HK-2 (cell line): ENCODE measurements at regions not wholly inside any gene's neighbourhood (a gene's known extent, or its start where the extent isn't known, plus 50 kb on each side); places are given as distances from the start of the nearest gene placed in this dataset.

Experiments used
- DNase-seq: peaks from one replicate; pipeline ENCODE4 v3.0.0-alpha.2; 2018; ENCODE audit not compliant: unreplicated experiment

GRCh38 chr10:105793071-105793470, 1152.0 kb downstream of the SORCS3 start:
- DNase-seq: no peak

GRCh38 chr10:105785721-105786120, 1144.6 kb downstream of the SORCS3 start:
- DNase-seq: no peak

- no peak for DNase-seq
These were observed 1142.9 kb downstream of the SORCS3 start for GRCh38 chr10:105783936-105784483.

- DNase-seq: no peak
These were observed 1133.8 kb downstream of the SORCS3 start for GRCh38 chr10:105774881-105775280.

GRCh38 chr10:105774351-105774750, 1133.3 kb downstream of the SORCS3 start:
- no peak for DNase-seq

- DNase-seq: no peak
These were observed 1129.6 kb downstream of the SORCS3 start for GRCh38 chr10:105770524-105771212.

GRCh38 chr10:105769248-105770184, 1128.4 kb downstream of the SORCS3 start:
- DNase-seq: no peak

- DNase-seq: no peak
These were observed 1122.5 kb downstream of the SORCS3 start for GRCh38 chr10:105763611-105764010.

- no peak for DNase-seq
These were observed 1120.6 kb downstream of the SORCS3 start for GRCh38 chr10:105761576-105762260.

- DNase-seq: no peak
These were observed 1118.6 kb downstream of the SORCS3 start for GRCh38 chr10:105759669-105760068.

- no peak for DNase-seq
These were observed 1117.3 kb downstream of the SORCS3 start for GRCh38 chr10:105758209-105758998.

- no peak for DNase-seq
These were observed 1116.2 kb downstream of the SORCS3 start for GRCh38 chr10:105757302-105757701.

- no peak for DNase-seq
These were observed 1115.3 kb downstream of the SORCS3 start for GRCh38 chr10:105756386-105756785.

- DNase-seq: no peak
These were observed 1110.6 kb downstream of the SORCS3 start for GRCh38 chr10:105751688-105752087.

GRCh38 chr10:105745596-105746148, 1104.6 kb downstream of the SORCS3 start:
- DNase-seq: no peak

- DNase-seq: no peak
These were observed 1102.4 kb downstream of the SORCS3 start for GRCh38 chr10:105743343-105744056.

- no peak for DNase-seq
These were observed 1101.8 kb downstream of the SORCS3 start for GRCh38 chr10:105742923-105743322.

- DNase-seq: no peak
These were observed 1101.1 kb downstream of the SORCS3 start for GRCh38 chr10:105742184-105742583.

GRCh38 chr10:105734479-105734878, 1093.4 kb downstream of the SORCS3 start:
- DNase-seq: no peak

- no peak for DNase-seq
These were observed 1092.8 kb downstream of the SORCS3 start for GRCh38 chr10:105733924-105734323.
